BJ (cell line): ENCODE measurements at regions not wholly inside any gene's neighbourhood (a gene's known extent, or its start where the extent isn't known, plus 50 kb on each side); places are given as distances from the start of the nearest gene placed in this dataset.
A peak's percentile ranks its signal among the peaks of the same experiment; 100 is the strongest.
"Not testable (repeated sequence)": the region's sequence is repeated elsewhere in the genome, so short reads cannot be mapped to it uniquely, and the experiment has no call there.

ENCODE experiments used
- CTCF ChIA-PET: fragments of 350-600 bp; formaldehyde crosslinking; extraction: SDS; loops from one replicate; lab custom pipeline; 2021; ENCODE audit warnings: antibody characterized with exemption, inconsistent platforms; lab: Yijun Ruan, JAX
- POLR2A ChIA-PET: fragments of 300-600 bp; sonication (Branson Sonifier 250); formaldehyde crosslinking; extraction: SDS; loops from one replicate; lab custom pipeline; 2021; ENCODE audit warnings: antibody characterized with exemption; lab: Charles Lee
- DNase-seq: peaks from one replicate; pipeline ENCODE4 v3.0.0-alpha.2; 2011; ENCODE audit warnings: low read depth
- H3K27me3 ChIP-seq: 2 replicates; pipeline ENCODE4 v1.6.0; 2011; ENCODE audit warnings: low read length; ENCODE audit not compliant: control insufficient read depth, insufficient read depth
- H3K36me3 ChIP-seq: 2 replicates; pipeline ENCODE4 v1.5.1; 2011; ENCODE audit warnings: low read length; ENCODE audit not compliant: control insufficient read depth, insufficient read depth
- H3K4me3 ChIP-seq: 2 replicates; pipeline ENCODE4 v1.5.1; 2011; ENCODE audit warnings: low read depth, mild to moderate bottlenecking, control low read depth, low read length
- TF ChIP-seq, protein P1 (sequence below): IDR thresholded peaks from 2 replicates; pipeline ENCODE4 v1.5.1; 2011; ENCODE audit warnings: low read depth, mild to moderate bottlenecking, control low read depth, inconsistent platforms, low read length, moderate library complexity; ENCODE audit not compliant: insufficient read depth

DNA sequence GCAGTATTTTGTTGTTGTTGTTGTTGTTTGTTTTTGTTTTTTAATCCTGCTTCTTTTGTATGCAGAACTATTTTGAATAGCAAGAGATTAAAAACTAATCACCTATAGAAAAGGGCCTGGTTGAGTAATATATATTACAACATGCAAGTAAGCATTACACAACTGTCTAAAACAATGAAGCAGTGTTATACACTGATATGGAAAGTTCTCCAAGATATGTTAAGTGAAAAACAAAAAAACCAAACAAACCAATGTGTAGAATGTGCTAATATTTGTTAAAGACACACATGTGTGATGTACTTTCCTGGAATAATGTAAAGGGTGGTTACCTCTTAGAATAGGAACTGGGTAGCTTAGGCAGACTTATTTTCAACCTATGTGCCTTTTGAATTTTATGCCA, 117.4 kb downstream of the ZNF365 start:
- CTCF ChIA-PET = interaction anchor here (0.6 to 1.3 kb wide), 12 partner anchors 8 to 592 kb away, joined by 3 to 6 read pairs (median 3); no protein-coding TSS in a partner anchor
- DNase-seq = no peak
- Histone ChIP-seq H3K27me3 (no peaks in the 10 kb centered on the region), H3K36me3 (no peaks in the 10 kb centered on the region), H3K4me3 (no peak overlapping the region)
- TF ChIP-seq, protein P1, sequence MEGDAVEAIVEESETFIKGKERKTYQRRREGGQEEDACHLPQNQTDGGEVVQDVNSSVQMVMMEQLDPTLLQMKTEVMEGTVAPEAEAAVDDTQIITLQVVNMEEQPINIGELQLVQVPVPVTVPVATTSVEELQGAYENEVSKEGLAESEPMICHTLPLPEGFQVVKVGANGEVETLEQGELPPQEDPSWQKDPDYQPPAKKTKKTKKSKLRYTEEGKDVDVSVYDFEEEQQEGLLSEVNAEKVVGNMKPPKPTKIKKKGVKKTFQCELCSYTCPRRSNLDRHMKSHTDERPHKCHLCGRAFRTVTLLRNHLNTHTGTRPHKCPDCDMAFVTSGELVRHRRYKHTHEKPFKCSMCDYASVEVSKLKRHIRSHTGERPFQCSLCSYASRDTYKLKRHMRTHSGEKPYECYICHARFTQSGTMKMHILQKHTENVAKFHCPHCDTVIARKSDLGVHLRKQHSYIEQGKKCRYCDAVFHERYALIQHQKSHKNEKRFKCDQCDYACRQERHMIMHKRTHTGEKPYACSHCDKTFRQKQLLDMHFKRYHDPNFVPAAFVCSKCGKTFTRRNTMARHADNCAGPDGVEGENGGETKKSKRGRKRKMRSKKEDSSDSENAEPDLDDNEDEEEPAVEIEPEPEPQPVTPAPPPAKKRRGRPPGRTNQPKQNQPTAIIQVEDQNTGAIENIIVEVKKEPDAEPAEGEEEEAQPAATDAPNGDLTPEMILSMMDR = no peak
- POLR2A ChIA-PET = interaction anchor here (0.7 kb wide), 1 partner anchor 313 kb away, joined by 3 read pairs; no protein-coding TSS in a partner anchor

DNA sequence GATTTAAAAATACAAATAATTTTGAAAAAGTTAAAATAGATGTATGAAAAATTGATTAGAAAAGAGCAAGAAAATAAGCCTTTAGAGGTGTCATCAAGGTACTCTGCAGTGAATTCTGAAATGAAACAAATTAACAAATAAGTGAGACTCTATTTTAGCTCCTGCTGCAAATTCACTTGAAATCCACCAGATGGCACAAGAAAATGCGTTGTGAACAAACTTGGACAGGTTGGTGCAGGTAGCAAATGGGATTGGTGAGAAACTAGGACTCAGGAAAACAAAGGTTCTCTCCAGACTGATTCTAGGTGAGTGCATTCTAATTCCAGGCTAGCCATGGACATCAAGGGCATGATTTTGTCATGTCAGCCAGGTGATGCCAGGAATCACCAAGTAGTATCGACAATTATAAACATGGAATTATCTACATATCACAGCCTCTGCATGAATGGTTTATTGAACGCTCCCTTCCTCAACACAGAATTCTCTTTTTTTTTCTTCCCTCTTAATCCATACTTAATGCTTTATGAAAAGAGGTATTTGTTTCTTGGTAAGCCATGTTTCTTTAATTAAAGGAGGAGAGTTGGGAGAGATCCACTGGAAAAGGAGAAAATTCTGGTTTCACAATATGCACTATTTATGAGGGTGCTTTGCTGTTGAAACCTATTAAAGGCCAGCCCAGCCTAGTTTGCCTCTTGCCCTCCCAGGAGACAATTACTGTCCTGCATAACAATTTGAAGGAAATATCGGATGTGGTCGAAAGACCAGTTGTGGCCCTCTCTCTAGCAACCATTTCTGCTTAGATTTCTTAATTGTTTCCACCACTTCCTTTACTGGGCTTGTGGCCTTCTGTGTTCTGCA, 118.1 kb downstream of the ZNF365 start:
- peak; percentile 49 for DNase-seq
- TF ChIP-seq, protein P1 = peak; percentile 64
- POLR2A ChIA-PET = interaction anchor here (0.6 to 0.7 kb wide), 2 partner anchors 14 to 312 kb away, joined by 3 read pairs; no protein-coding TSS in a partner anchor
- Histone ChIP-seq H3K36me3 (no peaks in the 10 kb centered on the region), H3K27me3 (0 out of 2 replicates have a peak, but pooled peaks cover under 1% of the 10 kb centered on the region), H3K4me3 (no peak overlapping the region)
- CTCF ChIA-PET = interaction anchor here (0.6 to 1.8 kb wide), 18 partner anchors 8 to 592 kb away, joined by 3 to 6 read pairs (median 3); partner anchors contain the start of gene RTKN2

DNA sequence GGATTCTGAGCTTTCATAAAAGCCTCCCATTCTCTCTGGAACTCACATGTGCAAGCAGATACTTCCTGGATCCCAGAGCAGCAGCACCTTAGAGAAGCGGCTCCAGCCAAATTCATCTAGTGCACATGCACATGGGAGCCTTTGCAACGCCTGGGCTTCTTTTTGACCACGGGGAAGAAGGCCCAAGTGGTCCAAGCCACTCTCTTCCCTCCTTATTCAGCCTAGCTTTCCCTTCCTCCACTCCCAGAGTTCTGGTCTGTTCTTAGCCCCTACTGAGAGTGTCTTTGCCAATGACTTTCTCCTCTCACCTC, 118.7 kb downstream of the ZNF365 start:
- Histone ChIP-seq H3K27me3 (0 out of 2 replicates have a peak, but pooled peaks cover 1% of the 10 kb centered on the region), H3K36me3 (no peaks in the 10 kb centered on the region), H3K4me3 (no peak overlapping the region)
- ChIA-PET CTCF (interaction anchor here (1.0 to 1.8 kb wide), 7 partner anchors 9 to 224 kb away, joined by 3 to 5 read pairs (median 3); partner anchors contain the start of gene RTKN2), POLR2A (interaction anchor here (0.6 kb wide), 1 partner anchor 15 kb away, joined by 3 read pairs; no protein-coding TSS in a partner anchor)
- no peak for DNase-seq
- TF ChIP-seq, protein P1 = no peak

DNA sequence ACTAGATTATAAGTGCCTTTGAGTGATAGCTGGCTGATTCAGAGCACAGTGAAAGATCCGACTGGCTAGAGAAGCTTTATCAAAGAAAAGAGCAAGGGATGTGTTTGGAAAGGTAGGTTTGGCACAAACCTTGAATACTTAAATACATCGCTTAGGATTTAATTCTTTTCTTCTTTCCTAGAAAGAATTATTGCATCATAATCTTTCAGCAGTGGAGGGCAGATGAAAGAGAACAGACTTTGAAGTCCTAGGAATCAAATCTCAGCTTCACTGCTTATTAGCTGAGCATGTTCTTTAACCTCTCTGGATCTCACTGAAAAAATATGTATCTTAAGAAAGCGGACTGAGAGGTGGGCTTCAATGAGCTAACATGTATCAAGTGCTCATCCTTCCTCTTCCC, 122.8 kb downstream of the ZNF365 start:
- H3K27me3 ChIP-seq = peaks cover 3% of the 10 kb centered on the region; the same call in 1 of the 2 replicates
- TF ChIP-seq, protein P1 = no peak
- POLR2A ChIA-PET = no interaction called here
- no peaks in the 10 kb centered on the region for H3K36me3 ChIP-seq
- no peak overlapping the region for H3K4me3 ChIP-seq
- CTCF ChIA-PET = interaction anchor here (0.6 kb wide), 1 partner anchor 84 kb away, joined by 3 read pairs; no protein-coding TSS in a partner anchor
- DNase-seq = no peak

DNA sequence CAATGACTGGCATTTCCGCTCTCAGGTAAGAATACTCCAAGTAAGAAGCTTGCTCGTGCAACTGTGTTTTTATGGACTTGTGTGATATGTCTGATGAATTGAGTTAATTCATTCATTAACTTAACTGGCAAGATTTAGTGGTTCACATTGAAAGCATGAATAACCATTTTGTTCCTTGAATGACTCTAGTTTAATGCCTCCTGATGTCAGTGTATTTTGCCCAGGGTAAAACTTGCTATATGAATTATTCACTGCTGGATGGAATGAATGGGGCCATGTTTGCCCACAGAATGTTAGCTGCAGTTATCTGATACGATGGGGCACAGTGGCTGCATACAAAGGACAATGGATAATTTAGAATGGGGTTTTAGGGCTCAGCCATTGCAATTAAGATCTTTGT, 124.1 kb downstream of the ZNF365 start:
- TF ChIP-seq, protein P1 = no peak
- H3K36me3 ChIP-seq = no peaks in the 10 kb centered on the region
- H3K27me3 ChIP-seq = peaks cover 3% of the 10 kb centered on the region; the same call in 1 of the 2 replicates
- no peak overlapping the region for H3K4me3 ChIP-seq
- CTCF ChIA-PET = interaction anchor here (0.5 to 1.1 kb wide), 2 partner anchors 56 to 1150 kb away, joined by 3 to 4 read pairs; no protein-coding TSS in a partner anchor
- POLR2A ChIA-PET = no interaction called here
- DNase-seq = no peak

DNA sequence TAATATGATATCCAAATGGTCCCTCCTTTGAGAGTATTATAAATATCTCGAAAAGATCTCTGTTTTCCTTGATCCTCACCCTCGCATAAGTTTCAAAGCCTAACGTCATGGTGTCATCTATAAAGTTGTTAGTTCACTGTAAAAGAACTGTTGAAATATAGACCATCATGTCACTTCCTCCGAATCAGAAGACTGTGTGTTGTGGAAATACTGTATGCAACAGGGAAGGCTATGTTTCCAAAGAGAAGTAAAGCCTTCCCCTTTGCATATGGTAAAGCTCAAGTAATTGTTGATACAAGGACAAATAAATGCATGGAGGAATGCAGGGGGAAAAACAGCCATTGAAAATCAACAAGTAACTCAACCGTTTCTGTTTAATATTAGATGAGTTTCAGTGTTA, 125.9 kb downstream of the ZNF365 start:
- POLR2A ChIA-PET, H3K27me3 ChIP-seq, CTCF ChIA-PET, DNase-seq, H3K4me3 ChIP-seq, H3K36me3 ChIP-seq: not testable (repeated sequence)
